GM18511 (cell line): ENCODE measurements at regions not wholly inside any gene's neighbourhood (a gene's known extent, or its start where the extent isn't known, plus 50 kb on each side); places are given as distances from the start of the nearest gene placed in this dataset.
"Not testable (repeated sequence)": the region's sequence is repeated elsewhere in the genome, so short reads cannot be mapped to it uniquely, and the experiment has no call there.

ENCODE experiments used
- ATAC-seq: cut with Tn5 transposase; IDR thresholded peaks from one replicate; pipeline ENCODE4 v1.9.1; 2021; ENCODE audit warnings: mild to moderate bottlenecking, moderate library complexity; ENCODE audit not compliant: unreplicated experiment

DNA sequence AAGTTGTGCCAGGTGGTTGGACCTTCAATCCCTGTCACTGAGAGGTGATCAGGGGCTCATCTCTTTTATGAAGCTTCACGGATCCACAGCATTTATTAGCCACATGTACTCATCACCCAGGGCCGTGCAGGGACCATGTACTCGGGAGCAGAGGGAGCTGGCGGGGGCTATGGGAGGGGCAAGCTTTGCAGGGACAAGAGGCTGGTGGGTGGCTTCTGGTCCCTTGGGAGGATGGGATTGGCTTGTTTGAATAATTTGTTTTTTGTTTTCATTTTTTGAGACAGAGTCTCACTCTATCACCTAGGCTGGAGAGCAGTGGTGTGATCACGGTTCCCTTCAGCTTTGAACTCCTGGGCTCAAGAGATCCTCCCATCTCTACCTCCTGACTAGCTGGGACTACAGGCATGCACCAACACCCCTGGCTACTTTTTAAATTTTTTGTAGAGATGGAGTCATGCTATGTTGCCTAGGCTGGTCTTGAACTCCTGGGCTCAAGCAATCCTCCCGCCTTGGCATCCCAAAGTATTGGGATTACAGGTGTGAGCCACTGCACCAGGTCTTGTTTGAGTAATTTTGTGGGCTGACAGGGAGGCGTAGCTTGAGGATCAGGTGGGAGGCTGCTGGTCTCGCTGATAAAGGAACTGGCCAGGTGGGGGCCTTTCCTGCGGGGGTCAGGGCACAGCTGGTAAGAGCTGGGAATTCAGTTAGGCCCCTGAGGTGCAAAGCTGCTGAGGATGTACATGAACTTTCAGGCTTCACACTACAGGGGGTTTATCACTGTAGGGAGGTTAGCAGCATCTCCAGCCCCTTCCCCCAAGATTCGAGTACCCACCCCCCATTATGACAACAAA, 308.0 kb upstream of the C1orf174 start:
- ATAC-seq: no peak

DNA sequence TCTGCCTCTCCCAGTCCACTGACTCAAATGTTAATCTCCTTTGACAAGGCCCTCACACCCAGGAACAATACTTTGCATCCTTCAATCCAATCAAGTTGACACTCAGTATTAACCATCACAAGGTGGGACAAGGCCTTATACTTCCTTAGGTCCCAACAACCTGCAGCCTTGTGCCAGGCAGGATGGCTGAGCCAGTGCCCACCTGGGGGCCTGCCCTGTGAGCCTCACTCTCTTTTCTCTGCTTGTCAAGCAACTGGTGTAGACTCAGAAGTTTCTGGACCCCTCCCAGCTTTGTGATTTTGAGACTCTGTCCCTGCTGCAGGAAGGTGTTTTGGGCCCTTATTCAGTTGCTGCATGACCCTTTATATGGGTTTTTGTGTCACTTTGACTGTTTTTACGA, 310.0 kb upstream of the C1orf174 start:
- ATAC-seq: no peak

DNA sequence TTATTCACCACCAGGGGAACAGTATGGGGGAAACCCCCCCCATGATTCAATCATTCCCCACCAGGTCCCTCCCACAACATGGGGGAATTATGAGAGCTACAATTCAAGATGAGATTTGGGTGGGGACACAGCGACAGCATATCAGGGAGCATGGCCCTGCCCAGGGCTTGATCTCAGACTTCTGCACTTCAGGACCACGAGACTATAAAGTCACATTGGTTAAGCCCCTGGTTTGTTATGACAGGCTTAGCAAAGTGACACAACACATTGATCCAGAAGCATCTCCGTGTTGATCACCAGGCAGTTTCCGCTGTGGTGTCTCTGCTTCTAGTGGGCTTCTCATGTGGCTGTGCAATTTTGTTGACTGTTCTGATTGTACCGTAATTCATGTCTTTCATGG, 312.7 kb upstream of the C1orf174 start:
- no peak for ATAC-seq

- no peak for ATAC-seq
Measured at GRCh38 chr1:4213366-4213973, 313.4 kb upstream of the C1orf174 start.

GRCh38 chr1:4214826-4215225, 314.8 kb upstream of the C1orf174 start:
- ATAC-seq: no peak

- no peak for ATAC-seq
Measured at GRCh38 chr1:4215391-4215790, 315.3 kb upstream of the C1orf174 start.

DNA sequence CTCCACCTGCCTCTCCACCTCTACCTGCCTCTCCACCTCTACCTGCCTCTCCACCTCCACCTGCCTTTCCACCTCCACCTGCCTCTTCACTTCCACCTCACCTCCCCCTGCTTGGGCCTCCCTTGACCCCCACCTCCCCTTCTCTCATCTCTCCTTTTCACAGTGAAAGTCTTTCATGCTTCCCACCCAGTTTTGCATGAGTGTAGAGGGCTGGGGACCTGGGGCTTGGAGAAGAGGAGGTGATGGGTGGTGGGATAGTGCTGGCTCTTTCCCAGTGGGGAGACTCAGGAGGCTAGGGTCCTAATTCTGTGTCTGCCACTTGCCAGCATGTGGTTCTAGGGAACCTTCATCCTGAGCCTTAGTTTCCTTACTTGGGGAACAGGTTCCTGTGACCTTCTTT, 316.2 kb upstream of the C1orf174 start:
- no peak for ATAC-seq

DNA sequence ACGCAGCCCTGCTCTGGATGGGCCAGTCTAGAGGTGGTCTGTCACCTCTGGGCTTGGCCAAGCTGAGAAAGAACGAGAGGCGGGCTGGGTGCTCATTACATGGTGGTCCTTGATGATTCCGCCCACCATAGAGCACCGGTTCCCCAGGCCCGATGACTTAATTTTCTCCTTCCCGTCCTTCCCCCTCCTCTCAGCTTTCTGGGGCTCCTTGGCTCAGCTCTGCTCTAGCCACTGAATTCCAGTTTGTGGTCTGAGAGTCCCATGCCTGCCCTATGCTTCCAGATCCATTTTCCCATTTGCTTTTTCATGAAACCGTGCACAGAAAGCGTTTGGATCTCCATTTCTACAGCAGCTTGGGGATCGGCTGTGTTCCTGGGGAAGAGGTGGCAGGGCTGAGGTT, 318.5 kb upstream of the C1orf174 start:
- ATAC-seq: no peak

GRCh38 chr1:4219111-4219510, 319.0 kb upstream of the C1orf174 start:
- ATAC-seq: no peak

- no peak for ATAC-seq
Measured at GRCh38 chr1:4219826-4220225, 319.8 kb upstream of the C1orf174 start.

- ATAC-seq: no peak
Measured at GRCh38 chr1:4220362-4220761, 320.3 kb upstream of the C1orf174 start.

DNA sequence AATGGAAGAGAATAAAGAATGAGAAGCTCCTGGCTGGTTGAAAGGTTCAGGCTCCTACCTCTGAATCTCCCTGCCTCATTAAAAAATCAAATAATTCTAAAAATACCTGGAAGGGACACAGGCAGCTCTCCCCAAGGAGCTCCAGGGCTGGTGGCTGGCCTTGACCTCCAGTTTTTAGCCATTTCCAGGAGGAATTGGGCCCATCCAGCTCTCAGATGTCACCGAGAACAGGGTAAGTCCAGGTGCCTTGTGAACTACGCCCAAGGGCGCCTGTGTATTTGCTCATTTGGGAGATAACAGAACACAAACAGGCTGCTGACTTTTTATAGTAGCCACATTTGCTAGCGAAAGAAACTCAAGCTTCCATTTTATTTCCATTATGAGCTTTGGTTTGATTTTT, 321.0 kb upstream of the C1orf174 start:
- no peak for ATAC-seq

DNA sequence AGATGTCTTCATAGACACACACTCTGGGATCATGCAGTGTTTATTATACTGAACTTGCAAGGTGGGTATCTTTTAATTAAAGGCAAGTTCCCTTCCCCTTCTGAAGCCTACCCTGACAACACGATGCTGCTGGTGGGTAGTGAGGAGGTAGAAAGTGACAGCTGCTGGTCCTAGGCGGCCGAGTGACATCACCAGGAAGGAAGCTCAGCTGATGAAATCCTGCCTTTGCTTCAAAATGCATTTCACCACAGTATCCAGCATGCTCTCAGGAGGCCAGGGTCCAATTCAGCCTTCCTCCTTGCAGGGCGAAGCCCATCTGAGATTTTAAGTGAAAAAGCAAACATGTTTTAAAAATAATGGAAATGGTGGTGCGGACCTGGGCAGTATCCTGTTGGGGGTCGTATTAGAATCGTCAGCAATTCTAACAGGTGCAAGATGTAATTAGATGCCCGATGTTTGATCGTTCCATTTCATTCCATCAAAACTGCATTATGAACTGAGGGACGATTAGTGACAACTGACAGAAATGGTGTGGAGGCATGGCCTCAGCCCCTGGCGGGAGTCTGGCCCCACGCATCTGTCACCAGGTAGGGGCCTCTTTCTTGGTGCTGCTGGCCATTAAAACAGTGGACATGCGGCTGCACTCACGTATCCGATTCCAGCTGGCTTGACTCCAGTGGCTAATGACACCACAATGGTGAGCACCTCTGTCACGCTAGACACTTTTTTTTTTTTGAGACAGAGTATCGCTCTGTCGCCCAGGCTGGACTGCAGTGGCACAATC, 324.8 kb upstream of the C1orf174 start:
- no peak for ATAC-seq

- ATAC-seq: no peak
Measured at GRCh38 chr1:4227986-4228385, 327.9 kb upstream of the C1orf174 start.

DNA sequence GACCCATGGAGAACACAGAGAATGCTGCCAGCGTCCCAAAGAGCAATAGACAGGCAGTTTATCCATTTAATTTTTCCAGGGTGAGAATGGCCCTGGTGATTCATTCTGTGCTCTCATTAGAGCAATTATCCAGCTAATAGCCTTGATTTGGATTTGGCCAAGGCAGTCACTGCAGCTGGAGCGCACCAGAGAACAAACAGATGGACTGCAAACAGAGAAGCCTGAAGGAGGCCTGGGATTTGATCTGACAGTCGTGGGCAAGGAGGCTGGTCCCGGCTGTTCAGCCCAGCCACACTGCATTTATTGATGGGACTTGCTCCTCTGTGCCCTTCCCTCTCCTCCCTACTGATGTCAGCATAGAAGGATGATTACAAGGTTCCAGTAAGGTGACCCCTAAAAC, 353.9 kb upstream of the C1orf174 start:
- no peak for ATAC-seq

DNA sequence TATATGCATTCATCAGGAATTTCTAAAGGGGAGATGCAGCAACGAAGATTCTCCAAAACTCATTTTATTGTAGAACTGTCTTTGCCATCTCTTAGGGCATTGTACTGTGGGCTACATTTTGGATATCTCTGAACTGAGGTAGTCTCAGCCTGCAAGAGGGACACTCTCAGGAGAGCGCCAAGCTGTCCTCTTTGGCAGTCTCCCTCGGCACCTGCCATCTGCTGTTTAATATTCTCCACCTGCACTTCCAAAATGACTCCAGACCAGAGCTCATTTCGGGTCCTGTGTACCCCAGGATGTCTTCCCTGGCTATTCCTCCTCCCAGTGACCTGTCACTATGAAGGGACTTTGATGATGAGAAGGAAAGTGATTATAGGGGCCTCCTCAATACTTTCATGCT, 356.3 kb upstream of the C1orf174 start:
- no peak for ATAC-seq

- ATAC-seq: not testable (repeated sequence)
Measured at GRCh38 chr1:4258146-4258777, 358.2 kb upstream of the C1orf174 start.

DNA sequence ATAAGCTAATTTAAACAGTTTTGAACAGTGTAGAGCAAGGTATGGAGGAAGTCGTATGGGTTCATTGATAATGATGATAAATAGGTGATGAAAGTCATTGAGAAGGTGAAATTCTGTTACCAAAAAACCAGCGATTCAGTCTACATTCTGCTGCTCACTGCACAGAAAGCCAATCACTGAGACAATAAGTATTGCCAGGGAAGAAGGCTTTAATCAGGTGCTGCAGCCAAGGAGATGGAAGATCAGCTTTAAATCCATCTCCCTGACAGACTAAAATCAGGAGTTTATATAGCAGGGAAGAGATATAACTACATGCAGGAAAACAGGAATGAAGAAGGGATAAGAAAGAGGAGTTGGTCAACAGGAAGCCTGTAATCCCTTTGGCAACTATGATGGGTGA, 361.3 kb upstream of the C1orf174 start:
- ATAC-seq: no peak

- ATAC-seq: no peak
Measured at GRCh38 chr1:4262665-4263064, 362.6 kb upstream of the C1orf174 start.

GRCh38 chr1:4263699-4264098, 363.6 kb upstream of the C1orf174 start:
- ATAC-seq: no peak

DNA sequence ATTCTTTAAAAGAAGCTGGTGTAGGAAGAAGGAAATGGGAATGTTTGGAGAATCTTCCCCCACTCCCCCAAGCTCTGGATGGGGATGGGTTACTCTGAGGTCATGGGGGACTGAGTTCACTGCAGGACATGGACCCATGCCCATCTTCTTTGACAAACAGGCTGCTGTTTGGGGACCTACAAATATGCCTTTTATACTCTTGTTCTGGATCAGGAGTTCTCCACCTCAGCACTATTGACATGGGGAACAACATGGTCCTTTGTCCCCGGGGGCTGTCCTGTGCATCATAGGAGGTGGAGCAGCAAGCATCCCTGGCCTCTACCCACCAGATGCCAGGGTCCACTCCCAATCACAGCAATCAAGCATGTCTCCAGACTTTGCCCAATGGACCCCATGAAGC, 365.8 kb upstream of the C1orf174 start:
- no peak for ATAC-seq
